ENCODE measurements at regions not wholly inside any gene's neighbourhood (a gene's known extent, or its start where the extent isn't known, plus 50 kb on each side); places are given as distances from the start of the nearest gene placed in this dataset.

- TF ChIP-seq E2F1 (CRISPR knock-in tag; IDR thresholded peaks at IDR 0.05) (no peak), MYNN (CRISPR knock-in tag; IDR thresholded peaks at IDR 0.05; ENCODE audit: low read depth) (no peak)
These were observed 96.2 kb upstream of the IL1RAPL2 start (continued) for GRCh38 chrX:104469771-104470170.

- Histone ChIP-seq H3K9ac (ENCODE audit: insufficient read depth, low read depth, low read length) (no peak overlapping the region), H3K4me3 (replicated peaks in 1 of 3; ENCODE audit: insufficient read depth in 1 of 3, low read depth in 2 of 3, low read length in 3 of 3) (no peak overlapping the region), H4K20me1 (ENCODE audit: insufficient read depth, low read length) (no peaks in the 10 kb centered on the region), H2AFZ (ENCODE audit: low read length) (no peak overlapping the region), H3K27me3 (ENCODE audit: control insufficient read depth in 1 of 2, insufficient read depth in 2 of 2, low read length in 2 of 2) (no peaks in the 10 kb centered on the region), H3K27ac (ENCODE audit: extremely low read length, insufficient read depth, low read length) (no peak overlapping the region), H3K9me3 (ENCODE audit: low read length) (no peaks in the 10 kb centered on the region), H3K4me2 (ENCODE audit: low read depth, low read length) (no peak overlapping the region), H3K4me1 (ENCODE audit: insufficient read depth, low read length) (no peaks in the 10 kb centered on the region), H3K79me2 (ENCODE audit: insufficient read depth, low read length) (no peaks in the 10 kb centered on the region), H3K36me3 (replicated peaks in 1 of 2; ENCODE audit: control insufficient read depth in 1 of 2, insufficient read depth in 2 of 2, low read length in 2 of 2) (no peaks in the 10 kb centered on the region)
- no peak for FAIRE-seq
- in situ Hi-C loops (cut with HindIII; ENCODE audit: extremely low pct_ligation_motif_present, low pct_unique_long_range_greater_than_20kb), result no loop called here
- no peak for ATAC-seq
- 39% methylated on average over 4 of the region's 4 CpGs for WGBS (ENCODE audit: low lambda C conversion rate)
- DNase-seq (ENCODE audit: low spot score), result no peak
- intact Hi-C loops (cut with micrococcal nuclease; ENCODE audit: unreplicated experiment), result no loop called here
- no TSS peak for BruUV-seq (replicated peaks)
- CTCF ChIA-PET (ENCODE audit: low intra/inter-chr PET ratio, low total read pairs), result no interaction called here
- POLR2A ChIA-PET, result no interaction called here
- TF ChIP-seq BRCA1 (CRISPR knock-in tag; IDR thresholded peaks at IDR 0.05), result no peak
- no peak for TF ChIP-seq ZNF460 (CRISPR knock-in tag; IDR thresholded peaks at IDR 0.05; ENCODE audit: borderline replicate concordance)
- TF ChIP-seq ZNF782 (CRISPR knock-in tag; IDR thresholded peaks at IDR 0.05; ENCODE audit: borderline replicate concordance), result no peak
- no peak for TF ChIP-seq ZFYVE20 (CRISPR knock-in tag; IDR thresholded peaks at IDR 0.05; ENCODE audit: borderline replicate concordance, low read depth)
- TF ChIP-seq NR0B2 (CRISPR knock-in tag; IDR thresholded peaks at IDR 0.05), result no peak
- no peak for TF ChIP-seq ZBTB21 (CRISPR knock-in tag; IDR thresholded peaks at IDR 0.05)
- TF ChIP-seq ZXDC (CRISPR knock-in tag; IDR thresholded peaks at IDR 0.05), result no peak
- no peak for TF ChIP-seq TCF7 (IDR thresholded peaks at IDR 0.05; ENCODE audit: low read depth)
- no peak for TF ChIP-seq ZNF12 (CRISPR knock-in tag; IDR thresholded peaks at IDR 0.05)
- TF ChIP-seq ZNF839 (CRISPR knock-in tag; IDR thresholded peaks at IDR 0.05; ENCODE audit: borderline replicate concordance), result no peak
- TF ChIP-seq ZNF883 (CRISPR knock-in tag; IDR thresholded peaks at IDR 0.05; ENCODE audit: not compliant biosample characterization), result no peak
- TF ChIP-seq PHF21A (CRISPR knock-in tag; IDR thresholded peaks at IDR 0.05), result no peak
- no peak for TF ChIP-seq ZNF503 (CRISPR knock-in tag; IDR thresholded peaks at IDR 0.05)
- no peak for TF ChIP-seq FUBP1 (CRISPR knock-in tag; IDR thresholded peaks at IDR 0.05; ENCODE audit: borderline replicate concordance)
These were observed 106.2 kb upstream of the IL1RAPL2 start for GRCh38 chrX:104459796-104460195.
